HCT116 (cell line): ENCODE measurements at regions not wholly inside any gene's neighbourhood (a gene's known extent, or its start where the extent isn't known, plus 50 kb on each side); places are given as distances from the start of the nearest gene placed in this dataset.

ENCODE experiments used
- ATAC-seq: fragments of 200-7000 bp; cut with Tn5 transposase; 2 replicates; pipeline ENCODE4 v1.9.1; 2020; ENCODE audit warnings: mild to moderate bottlenecking, moderate library complexity
- BruUV-seq: library from RNA; stranded (reverse); fragments of 400-500 nt; replicated peaks from 2 replicates; lab custom pipeline; 2021; lab: Mats Ljungman, UMichigan
- CTCF ChIA-PET: fragments of 300-600 bp; sonication (Branson Sonifier 250); formaldehyde crosslinking; loops from one replicate; lab custom pipeline; 2021; ENCODE audit warnings: antibody characterized with exemption; lab: Charles Lee
- POLR2A ChIA-PET: fragments of 300-600, 350-600 bp; sonication (Branson Sonifier 250); formaldehyde crosslinking; loops from one replicate; lab custom pipeline; 2021; ENCODE audit warnings: antibody characterized with exemption; lab: Charles Lee
- RAD21 ChIA-PET, 2 experiments: fragments of 300-600 bp; sonication (Branson Sonifier 250); formaldehyde crosslinking; loops; one replicate each; lab custom pipeline; 2023; ENCODE audit warnings: low total read pairs in 2 of 2; ENCODE audit not compliant: uncharacterized antibody in 2 of 2, unreplicated experiment in 2 of 2, low non-redundant PET in 1 of 2; lab: Charles Lee
- DNase-seq: peaks from one replicate; pipeline ENCODE4 v3.0.0-alpha.2; 2010; ENCODE audit warnings: low read depth, low spot score
- H2AFZ ChIP-seq: fragments of 200-600 bp; shearing (Covaris generic), sonication (generic); 2 replicates; pipeline ENCODE4 v1.6.1; 2017; ENCODE audit warnings: low read depth, mixed run types, mixed read lengths, antibody characterized with exemption, low read length; ENCODE audit not compliant: poor library complexity, severe bottlenecking
- H3K27ac ChIP-seq: 2 replicates; pipeline ENCODE4 v1.5.1; 2012; ENCODE audit warnings: low read depth, low read length
- H3K27me3 ChIP-seq: fragments of 200-600 bp; sonication (generic); 2 replicates; pipeline ENCODE4 v1.6.1; 2016; ENCODE audit warnings: mixed run types, low read length, mixed read lengths; ENCODE audit not compliant: insufficient read depth
- H3K36me3 ChIP-seq, 2 experiments: fragments of 200-500 bp in 1 of 2; fragments of 200-600 bp in 1 of 2; sonication (Bioruptor generic) in 1 of 2; sonication (generic) in 1 of 2; 2 replicates each; pipeline versions ENCODE4 v1.5.1 to v1.6.1; 2014 to 2016; ENCODE audit warnings: low read length in 2 of 2, inconsistent platforms in 1 of 2, mixed read lengths in 1 of 2, mixed run types in 1 of 2; ENCODE audit not compliant: insufficient read depth in 2 of 2, control insufficient read depth in 1 of 2
- H3K4me1 ChIP-seq, 2 experiments: fragments of 200-600 bp in 1 of 2; sonication (generic) in 1 of 2; 2 replicates each; pipeline versions ENCODE4 v1.5.1 to v1.6.1; 2012 to 2017; ENCODE audit warnings: low read length in 2 of 2, inconsistent platforms in 1 of 2, mild to moderate bottlenecking in 1 of 2, mixed read lengths in 1 of 2, mixed run types in 1 of 2, moderate library complexity in 1 of 2; ENCODE audit not compliant: insufficient read depth in 2 of 2, control insufficient read depth in 1 of 2
- H3K4me2 ChIP-seq: fragments of 200-600 bp; sonication (generic); 2 replicates; pipeline ENCODE4 v1.6.1; 2017; ENCODE audit warnings: mixed run types, low read length, mixed read lengths
- H3K4me3 ChIP-seq, 2 experiments: fragments of 200-600 bp in 1 of 2; sonication (generic) in 1 of 2; replicated peaks in 1 of 2; 2 replicates each; pipeline ENCODE4 v1.5.1; 2011 to 2016; ENCODE audit warnings: low read length in 2 of 2, control low read depth in 1 of 2, low read depth in 1 of 2, mild to moderate bottlenecking in 1 of 2, mixed read lengths in 1 of 2, mixed run types in 1 of 2
- H3K79me2 ChIP-seq: fragments of 200-600 bp; sonication (generic); 2 replicates; pipeline ENCODE4 v1.6.1; 2017; ENCODE audit warnings: mild to moderate bottlenecking, mixed run types, low read length, moderate library complexity, mixed read lengths; ENCODE audit not compliant: insufficient read depth
- H3K9ac ChIP-seq: fragments of 200-600 bp; sonication (generic); 2 replicates; pipeline ENCODE4 v1.6.1; 2016; ENCODE audit warnings: low read length, mixed read lengths
- H3K9me2 ChIP-seq: fragments of 200-600 bp; sonication (generic), shearing (Covaris generic); 2 replicates; pipeline ENCODE4 v1.6.1; 2017; ENCODE audit warnings: mixed run types, mild to moderate bottlenecking, moderate library complexity; ENCODE audit not compliant: insufficient read depth
- H3K9me3 ChIP-seq, 2 experiments: fragments of 200-500 bp in 1 of 2; fragments of 200-600 bp in 1 of 2; sonication (Bioruptor generic) in 1 of 2; sonication (generic) in 1 of 2; 2 replicates each; pipeline ENCODE4 v1.6.1; 2014 to 2017; ENCODE audit warnings: low read length in 2 of 2, mixed read lengths in 2 of 2, inconsistent platforms in 1 of 2, low read depth in 1 of 2, mild to moderate bottlenecking in 1 of 2, mixed run types in 1 of 2, moderate library complexity in 1 of 2; ENCODE audit not compliant: control insufficient read depth in 1 of 2, insufficient read depth in 1 of 2
- H4K20me1 ChIP-seq: fragments of 200-600 bp; sonication (generic), shearing (Covaris generic); 2 replicates; pipeline ENCODE4 v1.6.1; 2017; ENCODE audit warnings: mixed run types, mild to moderate bottlenecking, moderate library complexity; ENCODE audit not compliant: insufficient read depth
- ATF3 ChIP-seq: IDR thresholded peaks from 2 replicates; pipeline ENCODE4 v1.6.1; 2012
- CBX3 ChIP-seq: IDR thresholded peaks from 2 replicates; pipeline ENCODE4 v1.6.1; 2012; ENCODE audit warnings: low read depth
- CEBPB ChIP-seq: IDR thresholded peaks from 2 replicates; pipeline ENCODE4 v1.6.1; 2012; ENCODE audit warnings: low read depth
- EGR1 ChIP-seq: IDR thresholded peaks from 2 replicates; pipeline ENCODE4 v1.6.1; 2012; ENCODE audit warnings: low read depth
- ELF1 ChIP-seq: IDR thresholded peaks from 2 replicates; pipeline ENCODE4 v1.6.1; 2012; ENCODE audit warnings: low read depth, borderline replicate concordance
- EZH2 ChIP-seq: fragments of 200-600 bp; sonication (generic); IDR thresholded peaks from 2 replicates; pipeline ENCODE4 v1.6.1; 2017; ENCODE audit warnings: antibody characterized with exemption, mixed run types
- EZH2phosphoT487 ChIP-seq: fragments of 200-600 bp; IDR thresholded peaks from 2 replicates; pipeline ENCODE4 v1.6.1; 2018; ENCODE audit warnings: antibody characterized with exemption, borderline replicate concordance
- JUND ChIP-seq: IDR thresholded peaks from 2 replicates; pipeline ENCODE4 v1.6.1; 2012
- MAX ChIP-seq: IDR thresholded peaks from 2 replicates; pipeline ENCODE4 v1.6.1; 2012
- POLR2AphosphoS5 ChIP-seq: IDR thresholded peaks from 2 replicates; pipeline ENCODE4 v1.6.1; 2011; ENCODE audit warnings: mild to moderate bottlenecking, low read depth, low read length, moderate library complexity
- RAD21 ChIP-seq: IDR thresholded peaks from 2 replicates; pipeline ENCODE4 v1.6.1; 2012; ENCODE audit warnings: low read depth, mild to moderate bottlenecking
- SIN3A ChIP-seq: IDR thresholded peaks from 2 replicates; pipeline ENCODE4 v1.6.1; 2012; ENCODE audit warnings: low read depth
- SP1 ChIP-seq: IDR thresholded peaks from 2 replicates; pipeline ENCODE4 v1.6.1; 2012; ENCODE audit warnings: low read depth
- ZBTB33 ChIP-seq: IDR thresholded peaks from 2 replicates; pipeline ENCODE4 v1.6.1; 2011; ENCODE audit warnings: mild to moderate bottlenecking, low read length, moderate library complexity; ENCODE audit not compliant: insufficient replicate concordance; ENCODE audit errors: extremely low read depth
- ZFX ChIP-seq: fragments of 450-650 bp; IDR thresholded peaks from 2 replicates; pipeline ENCODE4 v1.6.1; 2017
- ZNF274 ChIP-seq: fragments of 200-500 bp; sonication (Bioruptor generic); IDR thresholded peaks from 2 replicates; pipeline ENCODE4 v1.6.1; 2014; ENCODE audit warnings: mild to moderate bottlenecking, low read depth, low read length, inconsistent platforms
- intact Hi-C: fragments of 100-400 bp; cut with micrococcal nuclease; formaldehyde crosslinking; loops from 2 replicates; pipeline ENCODE4 v1.10.0; 2022

- H3K27ac ChIP-seq: no peak overlapping the region
- ChIA-PET CTCF (no interaction called here), RAD21 (no interaction called here), POLR2A (no interaction called here)
- no peaks in the 10 kb centered on the region for H4K20me1 ChIP-seq
- intact Hi-C loops: no loop called here
- H3K9ac ChIP-seq: no peak overlapping the region
- no peak overlapping the region for H3K4me3 ChIP-seq
- H2AFZ ChIP-seq: no peak overlapping the region
- peaks cover 0 to 23% of the 10 kb centered on the region in 2 experiments; a peak in 2 of 4 replicates for H3K9me3 ChIP-seq
- TF ChIP-seq ZBTB33 (no peak), ELF1 (no peak), MAX (no peak), SIN3A (no peak), ZFX (no peak), EGR1 (no peak), JUND (no peak), ATF3 (no peak), RAD21 (no peak), CBX3 (no peak), CEBPB (no peak), POLR2AphosphoS5 (no peak), ZNF274 (no peak), EZH2 (no peak), EZH2phosphoT487 (no peak), SP1 (no peak)
- H3K4me1 ChIP-seq: no peaks in the 10 kb centered on the region
- no TSS peak for BruUV-seq
- no peaks in the 10 kb centered on the region for H3K79me2 ChIP-seq
- no peaks in the 10 kb centered on the region for H3K9me2 ChIP-seq
- no peak overlapping the region for H3K4me2 ChIP-seq
- H3K27me3 ChIP-seq: no peaks in the 10 kb centered on the region
- ATAC-seq: no peak
- DNase-seq: no peak
- H3K36me3 ChIP-seq: no peaks in the 10 kb centered on the region
Measured at GRCh38 chr4:22932326-22932725, 239.6 kb downstream of the GBA3 start.
